H1 (cell line): ENCODE measurements at regions not wholly inside any gene's neighbourhood (a gene's known extent, or its start where the extent isn't known, plus 50 kb on each side); places are given as distances from the start of the nearest gene placed in this dataset.

Experiments
- CTCF ChIA-PET: fragments of 300-600 bp; sonication (Branson Sonifier 250); formaldehyde crosslinking; loops from one replicate; lab custom pipeline; 2021; ENCODE audit not compliant: partially characterized antibody; lab: Charles Lee
- POLR2A ChIA-PET: fragments of 300-600 bp; sonication (Branson Sonifier 250); formaldehyde crosslinking; loops from one replicate; lab custom pipeline; 2021; ENCODE audit warnings: inconsistent platforms; ENCODE audit not compliant: partially characterized antibody; lab: Charles Lee
- DNase-seq, 2 experiments: peaks; one replicate each; pipeline versions ENCODE4 v3.0.0 to v3.0.0-alpha.2; 2010 to 2022; ENCODE audit warnings: low spot score in 2 of 2, low read depth in 1 of 2, mixed read lengths in 1 of 2
- FAIRE-seq: peaks from 2 replicates; lab custom pipeline; 2011; peaks lifted over from hg19 to GRCh38; lab: Jason Lieb, UNC
- H2AFZ ChIP-seq: 2 replicates; pipeline ENCODE4 v1.8.1; 2012; ENCODE audit warnings: low read length, inconsistent platforms
- H2AK5ac ChIP-seq: 2 replicates; pipeline ENCODE4 v1.6.1; 2013; ENCODE audit warnings: low read depth, low read length
- H2BK120ac ChIP-seq: replicated peaks from 2 replicates; pipeline ENCODE3; 2013; ENCODE audit warnings: low read depth, low read length, inconsistent platforms
- H2BK12ac ChIP-seq: 2 replicates; pipeline ENCODE4 v1.6.1; 2013; ENCODE audit warnings: low read depth, low read length
- H2BK15ac ChIP-seq: 2 replicates; pipeline ENCODE4 v1.6.1; 2013; ENCODE audit warnings: low read length
- H2BK20ac ChIP-seq: 2 replicates; pipeline ENCODE4 v1.6.1; 2013; ENCODE audit warnings: low read length
- H2BK5ac ChIP-seq: 2 replicates; pipeline ENCODE4 v1.6.1; 2013; ENCODE audit warnings: low read depth, low read length
- H3K14ac ChIP-seq: 2 replicates; pipeline ENCODE4 v1.6.1; 2013; ENCODE audit warnings: inconsistent platforms; ENCODE audit not compliant: insufficient read length
- H3K18ac ChIP-seq: 2 replicates; pipeline ENCODE4 v1.6.1; 2013; ENCODE audit warnings: low read length; ENCODE audit errors: extremely low read depth
- H3K23ac ChIP-seq: 2 replicates; pipeline ENCODE4 v1.6.1; 2013; ENCODE audit warnings: inconsistent platforms; ENCODE audit not compliant: insufficient read length
- H3K23me2 ChIP-seq: 2 replicates; pipeline ENCODE4 v1.6.1; 2013; ENCODE audit warnings: low read depth, low read length
- H3K27ac ChIP-seq: 2 replicates; pipeline ENCODE4 v1.6.1; 2011; ENCODE audit warnings: low read depth, low read length, inconsistent platforms
- H3K27me3 ChIP-seq, 4 experiments: replicated peaks in 1 of 4; 1 replicate in 1 of 4; 2 replicates in 3 of 4; pipeline versions ENCODE4 v1.6.1 to v1.8.1; 2011 to 2013; ENCODE audit warnings: low read length in 3 of 4, mild to moderate bottlenecking in 3 of 4, inconsistent platforms in 2 of 4, mixed read lengths in 2 of 4, moderate library complexity in 1 of 4; ENCODE audit not compliant: control insufficient read depth in 3 of 4, insufficient read depth in 3 of 4; ENCODE audit errors: extremely low read depth in 1 of 4
- H3K36me3 ChIP-seq, 4 experiments: 2 replicates each; pipeline versions ENCODE4 v1.6.1 to v1.8.1; 2011 to 2013; ENCODE audit warnings: mild to moderate bottlenecking in 4 of 4, low read length in 3 of 4, moderate library complexity in 2 of 4, control low read depth in 1 of 4, inconsistent platforms in 1 of 4; ENCODE audit not compliant: insufficient read depth in 4 of 4, control insufficient read depth in 2 of 4
- H3K4ac ChIP-seq: replicated peaks from 2 replicates; pipeline ENCODE3; 2013; ENCODE audit warnings: low read length, low read depth, mixed read lengths, inconsistent platforms; ENCODE audit not compliant: insufficient read length
- H3K4me1 ChIP-seq, 4 experiments: replicated peaks in 1 of 4; 1 replicate in 1 of 4; 2 replicates in 3 of 4; pipeline versions ENCODE4 v1.6.1 to v1.8.1; 2011 to 2013; ENCODE audit warnings: low read length in 3 of 4, inconsistent platforms in 2 of 4, mixed read lengths in 1 of 4; ENCODE audit not compliant: insufficient read depth in 4 of 4, control insufficient read depth in 3 of 4
- H3K4me2 ChIP-seq, 2 experiments: 2 replicates each; pipeline versions ENCODE4 v1.6.1 to v1.8.1; 2011 to 2013; ENCODE audit warnings: low read depth in 2 of 2, low read length in 2 of 2, control low read depth in 1 of 2, inconsistent platforms in 1 of 2, mild to moderate bottlenecking in 1 of 2; ENCODE audit not compliant: insufficient read depth in 1 of 2
- H3K4me3 ChIP-seq, 4 experiments: fragments of 200-600, 300-600 bp in 1 of 4; sonication (generic), shearing (Covaris generic), sonication (Bioruptor Twin) in 1 of 4; 2 replicates each; pipeline versions ENCODE4 v1.5.1 to v1.8.1; 2011 to 2016; ENCODE audit warnings: low read length in 4 of 4, low read depth in 3 of 4, control low read depth in 2 of 4, inconsistent platforms in 2 of 4, mild to moderate bottlenecking in 2 of 4, mixed read lengths in 1 of 4, moderate library complexity in 1 of 4; ENCODE audit not compliant: insufficient read depth in 2 of 4; ENCODE audit errors: extremely low read depth in 1 of 4
- H3K56ac ChIP-seq: replicated peaks from 2 replicates; pipeline ENCODE3; 2013; ENCODE audit warnings: low read depth, mild to moderate bottlenecking, mixed read lengths, low read length, inconsistent platforms; ENCODE audit not compliant: insufficient read length
- H3K79me1 ChIP-seq: 2 replicates; pipeline ENCODE4 v1.6.1; 2013; ENCODE audit warnings: low read depth, low read length, control low read depth
- H3K79me2 ChIP-seq, 2 experiments: 2 replicates each; pipeline versions ENCODE4 v1.6.1 to v1.8.1; 2012 to 2013; ENCODE audit warnings: low read length in 2 of 2, mild to moderate bottlenecking in 2 of 2, inconsistent platforms in 1 of 2; ENCODE audit not compliant: insufficient read depth in 2 of 2, control insufficient read depth in 1 of 2
- H3K9ac ChIP-seq, 4 experiments: replicated peaks in 1 of 4; 1 replicate in 1 of 4; 2 replicates in 3 of 4; pipeline versions ENCODE4 v1.6.1 to v1.8.1; 2011 to 2013; ENCODE audit warnings: low read depth in 3 of 4, low read length in 3 of 4, control low read depth in 2 of 4, mild to moderate bottlenecking in 2 of 4, moderate library complexity in 2 of 4, inconsistent platforms in 1 of 4; ENCODE audit errors: extremely low read depth in 1 of 4
- H3K9me3 ChIP-seq, 2 experiments: 2 replicates each; pipeline versions ENCODE4 v1.6.1 to v1.8.1; 2012 to 2013; ENCODE audit warnings: mild to moderate bottlenecking in 2 of 2, moderate library complexity in 2 of 2, control low read depth in 1 of 2, inconsistent platforms in 1 of 2, low read depth in 1 of 2, low read length in 1 of 2, mixed read lengths in 1 of 2; ENCODE audit not compliant: insufficient read depth in 2 of 2
- H4K20me1 ChIP-seq, 2 experiments: replicated peaks in 1 of 2; 2 replicates each; pipeline versions ENCODE3 to v1.8.1; 2011 to 2013; ENCODE audit warnings: inconsistent platforms in 2 of 2, low read length in 2 of 2, mild to moderate bottlenecking in 1 of 2; ENCODE audit not compliant: insufficient read depth in 2 of 2, control insufficient read depth in 1 of 2
- H4K5ac ChIP-seq: 2 replicates; pipeline ENCODE4 v1.6.1; 2013; ENCODE audit warnings: low read length, low read depth, mixed read lengths, inconsistent platforms; ENCODE audit not compliant: insufficient read length
- H4K8ac ChIP-seq: 2 replicates; pipeline ENCODE4 v1.8.0; 2013; ENCODE audit warnings: mild to moderate bottlenecking, moderate library complexity, low read length, inconsistent platforms; ENCODE audit not compliant: insufficient read depth; ENCODE audit errors: extremely low read depth
- H4K91ac ChIP-seq: replicated peaks from 2 replicates; pipeline ENCODE3; 2013; ENCODE audit warnings: low read length, mixed read lengths, inconsistent platforms; ENCODE audit not compliant: insufficient read length
- CEBPB ChIP-seq: IDR thresholded peaks from 2 replicates; pipeline ENCODE4 v1.6.1; 2012; ENCODE audit warnings: low read depth, low read length
- CTCF ChIP-seq, 3 experiments: IDR thresholded peaks; 1 replicate in 2 of 3; 2 replicates in 1 of 3; pipeline versions ENCODE4 v1.5.1 to v1.6.1; 2011; ENCODE audit warnings: low read length in 3 of 3, mild to moderate bottlenecking in 3 of 3, inconsistent platforms in 2 of 3, low read depth in 1 of 3, moderate library complexity in 1 of 3; ENCODE audit not compliant: insufficient read depth in 1 of 3; ENCODE audit errors: control extremely low read depth in 1 of 3
- KDM4A ChIP-seq: IDR thresholded peaks from one replicate; pipeline ENCODE4 v1.7.1; 2012; ENCODE audit warnings: low read depth, mild to moderate bottlenecking, moderate library complexity, low read length, inconsistent platforms; ENCODE audit not compliant: severe bottlenecking
- RAD21 ChIP-seq, 2 experiments: IDR thresholded peaks in 1 of 2; conservative IDR thresholded peaks in 1 of 2; 2 replicates each; pipeline ENCODE4 v1.6.1; 2011; ENCODE audit warnings: low read depth in 2 of 2, low read length in 2 of 2, improper control_type of control experiment in 1 of 2, inconsistent platforms in 1 of 2, mild to moderate bottlenecking in 1 of 2, moderate library complexity in 1 of 2
- RXRA ChIP-seq: IDR thresholded peaks from 2 replicates; pipeline ENCODE4 v1.6.1; 2011; ENCODE audit warnings: low read depth, mild to moderate bottlenecking, low read length, moderate library complexity; ENCODE audit not compliant: insufficient read depth
- SIX5 ChIP-seq: IDR thresholded peaks from 2 replicates; pipeline ENCODE4 v1.6.1; 2011; ENCODE audit warnings: mild to moderate bottlenecking, low read depth, low read length
- SP2 ChIP-seq: IDR thresholded peaks from 2 replicates; pipeline ENCODE4 v1.6.1; 2012; ENCODE audit warnings: mild to moderate bottlenecking, low read length, inconsistent platforms
- WGBS, 2 experiments: shearing (Covaris generic) in 1 of 2; methylation state at CpG; one replicate each; pipeline versions ENCODE4 v1.1.6 to v1.1.7; 2013 to 2015; ENCODE audit warnings: low lambda C conversion rate in 2 of 2, mixed read lengths in 2 of 2, inconsistent platforms in 1 of 2, low coverage in 1 of 2, missing lambda C conversion rate in 1 of 2; ENCODE audit not compliant: insufficient replicate concordance in 2 of 2, insufficient coverage in 1 of 2, insufficient read length in 1 of 2; ENCODE audit errors: extremely low coverage in 1 of 2, missing lambda C conversion rate in 1 of 2; 5-methylcytosine and 5-hydroxymethylcytosine counted together

GRCh38 chr18:78330766-78331165 is 648.9 kb upstream of the SALL3 start (continued):
- TF ChIP-seq SIX5: no peak

DNA sequence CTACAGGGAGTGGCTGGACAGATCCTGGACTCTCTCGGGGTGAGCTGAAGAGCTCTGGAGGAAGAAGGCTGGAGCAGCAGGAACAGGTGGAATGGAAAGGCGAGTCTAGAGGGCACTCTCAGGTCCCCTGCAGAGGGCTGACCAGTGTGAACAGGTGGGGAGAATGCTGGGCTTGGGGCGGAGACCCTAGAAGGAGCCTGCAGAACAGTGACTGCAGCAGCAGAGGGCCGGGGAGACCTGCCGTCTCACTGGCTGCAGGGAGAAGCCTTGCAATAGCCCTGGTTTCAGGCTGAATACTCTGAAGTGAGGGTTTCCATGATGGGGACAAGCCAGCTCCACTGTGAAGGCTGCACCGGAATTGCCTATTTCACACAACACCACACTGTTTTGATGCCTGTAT is 626.7 kb upstream of the SALL3 start:
- TF ChIP-seq SIX5: no peak
- peak; percentile 37 to 41 for TF ChIP-seq RAD21 (IDR thresholded peaks at IDR 0.05 in 1 of 2, conservative IDR thresholded peaks at IDR 0.05 in 1 of 2; ENCODE audit: low read depth in 2 of 2, low read length in 2 of 2)
- no peak for TF ChIP-seq SP2
- TF ChIP-seq KDM4A: no peak
- TF ChIP-seq CEBPB: no peak
- peak in 2 of 3 experiments; percentile 20 to 22; a peak in 2 of 4 replicates for TF ChIP-seq CTCF (IDR thresholded peaks at IDR 0.05; ENCODE audit: control extremely low read depth in 1 of 3, insufficient read depth in 1 of 3, low read depth in 1 of 3, low read length in 3 of 3)
- no peak for TF ChIP-seq RXRA
- Histone ChIP-seq H2BK12ac (no peak overlapping the region), H3K27ac (no peak overlapping the region), H3K4me1 (no peaks in the 10 kb centered on the region; a peak in 1 of 7 replicates), H2BK120ac (no peak overlapping the region), H4K91ac (no peak overlapping the region), H3K4me2 (no peak overlapping the region), H4K5ac (no peak overlapping the region), H3K18ac (no peak overlapping the region), H3K9me3 (no peaks in the 10 kb centered on the region), H3K56ac (no peak overlapping the region), H3K27me3 (no peaks in the 10 kb centered on the region), H3K79me2 (no peaks in the 10 kb centered on the region), H3K9ac (no peak overlapping the region), H3K23me2 (no peaks in the 10 kb centered on the region), H2BK20ac (no peak overlapping the region), H3K23ac (no peak overlapping the region), H4K8ac (no peak overlapping the region), H3K79me1 (no peaks in the 10 kb centered on the region), H3K4me3 (no peak overlapping the region), H3K36me3 (no peaks in the 10 kb centered on the region), H3K14ac (no peak overlapping the region), H3K4ac (no peak overlapping the region), H4K20me1 (no peaks in the 10 kb centered on the region), H2AK5ac (no peak overlapping the region), H2AFZ (no peak overlapping the region), H2BK5ac (no peak overlapping the region), H2BK15ac (no peak overlapping the region)
- ChIA-PET CTCF (no interaction called here), POLR2A (no interaction called here)
- FAIRE-seq: peak; percentile 7
- WGBS, 2 experiments: 82% methylated on average over 6 of the region's 6 CpGs; no CpG with 5 or more reads in 1 of the 2 experiments
- peak; percentile 5 to 52 for DNase-seq
